Activated naive CD4-positive, alpha-beta T cell treated with Interleukin-2 at 50 U/mL for 16 hours (primary cell): ENCODE measurements at regions not wholly inside any gene's neighbourhood (a gene's known extent, or its start where the extent isn't known, plus 50 kb on each side); places are given as distances from the start of the nearest gene placed in this dataset.

ENCODE experiments used
- DNase-seq: peaks from one replicate; pipeline ENCODE4 v3.0.0-alpha.2; 2020

DNA sequence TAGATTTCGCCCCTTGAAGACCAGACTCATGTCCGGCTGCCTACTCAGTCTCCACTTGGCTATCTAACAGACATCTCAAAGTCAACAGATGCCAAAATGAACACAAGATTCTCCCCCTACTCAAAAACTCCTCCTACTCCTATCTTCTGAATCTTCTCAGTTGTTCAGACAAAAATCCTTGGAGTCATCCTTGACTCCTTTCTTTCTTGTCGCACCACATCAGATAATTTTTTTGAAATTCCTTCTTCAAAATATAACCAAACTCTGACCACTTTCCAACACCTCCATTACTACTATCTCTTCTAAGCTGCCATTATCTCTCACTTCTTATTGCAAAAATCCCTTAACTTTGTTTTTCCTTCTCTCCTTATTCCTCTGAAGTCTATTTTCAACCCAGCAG lies 141.9 kb upstream of the SLC7A14 start:
- DNase-seq = no peak

GRCh38 chr3:170726976-170727661 lies 141.2 kb upstream of the SLC7A14 start:
- DNase-seq = no peak

- no peak for DNase-seq
Observed at GRCh38 chr3:170725285-170725731, 139.4 kb upstream of the SLC7A14 start.

DNA sequence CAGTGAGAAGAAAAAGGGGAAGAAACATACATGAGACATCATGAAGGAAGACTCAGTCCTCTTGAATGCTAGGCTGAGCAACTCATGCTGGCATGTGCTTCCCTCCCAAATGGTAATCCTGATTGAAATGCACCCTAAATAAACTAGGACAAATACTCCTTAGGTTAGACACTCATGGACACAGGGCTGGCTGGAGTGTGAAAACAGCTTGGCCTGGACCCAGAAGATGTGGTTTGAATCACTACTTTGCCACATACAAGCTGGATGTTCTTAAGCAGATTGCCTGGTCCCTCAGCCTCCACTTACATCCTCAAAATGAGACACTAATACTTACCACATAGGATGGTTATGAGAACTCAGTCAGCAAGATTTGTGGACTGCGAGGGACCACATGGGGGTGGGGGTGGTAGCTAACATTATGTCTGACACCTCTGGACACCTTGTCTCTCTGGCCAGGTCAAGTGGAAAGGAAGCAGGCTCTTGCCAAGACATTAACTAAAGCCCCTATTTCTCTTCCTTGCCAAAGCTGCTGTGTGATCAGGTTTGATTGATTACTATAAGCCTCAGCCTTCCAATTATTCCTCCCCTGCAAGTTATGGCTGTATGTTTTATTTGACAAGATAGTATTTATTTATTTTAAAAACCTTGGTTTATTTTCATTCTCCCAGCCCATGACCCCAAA lies 138.9 kb upstream of the SLC7A14 start:
- no peak for DNase-seq

DNA sequence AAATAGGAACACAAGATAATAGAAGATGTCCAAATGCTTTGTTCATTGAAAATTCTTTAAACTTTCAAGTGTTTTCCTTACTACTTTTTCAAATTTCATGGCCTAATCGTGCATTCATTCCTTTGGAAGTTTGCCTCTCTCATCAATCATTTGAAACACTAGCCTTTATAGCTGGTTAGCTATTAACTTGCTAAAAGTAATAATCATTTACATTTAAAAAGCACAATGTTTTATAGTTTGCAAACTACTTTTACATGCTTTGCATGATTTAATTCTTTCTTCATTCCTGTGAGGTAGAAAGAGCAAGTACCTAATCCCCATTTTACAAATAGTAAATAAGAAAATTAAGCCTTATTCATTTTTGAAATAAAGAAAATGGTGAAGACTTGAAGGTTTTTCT lies 137.4 kb upstream of the SLC7A14 start:
- no peak for DNase-seq

- no peak for DNase-seq
Observed at GRCh38 chr3:170721563-170721962, 135.7 kb upstream of the SLC7A14 start.

GRCh38 chr3:170719300-170719699 lies 133.4 kb upstream of the SLC7A14 start:
- no peak for DNase-seq

DNA sequence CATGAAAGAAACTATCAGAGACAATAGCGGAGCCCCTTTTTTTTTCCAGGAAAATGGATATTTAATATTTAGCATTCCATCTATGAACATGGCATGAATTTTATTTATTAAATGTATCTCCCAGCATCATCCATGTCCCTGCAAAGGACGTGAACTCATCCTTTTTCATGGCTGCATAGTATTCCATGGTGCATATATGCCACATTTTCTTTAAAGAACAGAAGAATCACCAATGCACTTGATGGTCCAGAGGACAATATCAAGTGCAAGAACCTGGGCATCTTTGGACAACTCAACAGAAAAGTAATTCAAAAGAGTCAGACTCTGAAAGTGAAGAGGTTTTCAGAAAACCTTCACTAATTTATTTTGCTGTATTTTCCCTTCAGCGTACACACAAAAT lies 133.0 kb upstream of the SLC7A14 start:
- no peak for DNase-seq

- DNase-seq = no peak
Observed at GRCh38 chr3:170717410-170718402, 131.8 kb upstream of the SLC7A14 start.

DNA sequence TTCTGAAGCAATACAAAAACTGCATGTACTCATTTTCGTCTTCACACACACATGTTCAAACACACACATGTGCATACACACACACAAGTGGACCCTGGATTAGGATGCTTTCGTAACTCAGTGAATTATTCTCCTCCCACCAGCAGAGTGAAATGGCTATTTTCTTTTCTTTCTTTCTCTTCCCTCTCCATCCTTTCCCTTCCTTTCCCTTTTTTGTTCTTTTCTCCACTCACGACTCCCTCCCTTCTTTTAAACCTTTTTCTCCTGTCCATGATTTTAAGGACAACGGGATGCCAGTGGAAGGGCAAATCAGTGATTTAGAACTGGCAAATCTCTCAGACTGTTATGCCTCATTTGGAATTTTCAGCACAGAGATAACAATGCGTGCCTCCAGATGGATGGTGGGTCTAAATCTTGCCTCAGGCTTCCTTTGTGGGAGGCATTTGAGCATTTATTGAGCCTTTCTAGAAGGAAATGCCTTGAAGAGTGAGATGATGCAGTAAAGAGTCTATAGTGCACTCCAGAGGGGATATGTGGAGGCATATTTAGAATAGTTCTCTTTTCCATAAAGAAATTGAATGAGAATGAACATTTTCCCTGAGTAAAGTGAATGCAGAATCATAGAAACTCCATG lies 130.4 kb upstream of the SLC7A14 start:
- no peak for DNase-seq

DNA sequence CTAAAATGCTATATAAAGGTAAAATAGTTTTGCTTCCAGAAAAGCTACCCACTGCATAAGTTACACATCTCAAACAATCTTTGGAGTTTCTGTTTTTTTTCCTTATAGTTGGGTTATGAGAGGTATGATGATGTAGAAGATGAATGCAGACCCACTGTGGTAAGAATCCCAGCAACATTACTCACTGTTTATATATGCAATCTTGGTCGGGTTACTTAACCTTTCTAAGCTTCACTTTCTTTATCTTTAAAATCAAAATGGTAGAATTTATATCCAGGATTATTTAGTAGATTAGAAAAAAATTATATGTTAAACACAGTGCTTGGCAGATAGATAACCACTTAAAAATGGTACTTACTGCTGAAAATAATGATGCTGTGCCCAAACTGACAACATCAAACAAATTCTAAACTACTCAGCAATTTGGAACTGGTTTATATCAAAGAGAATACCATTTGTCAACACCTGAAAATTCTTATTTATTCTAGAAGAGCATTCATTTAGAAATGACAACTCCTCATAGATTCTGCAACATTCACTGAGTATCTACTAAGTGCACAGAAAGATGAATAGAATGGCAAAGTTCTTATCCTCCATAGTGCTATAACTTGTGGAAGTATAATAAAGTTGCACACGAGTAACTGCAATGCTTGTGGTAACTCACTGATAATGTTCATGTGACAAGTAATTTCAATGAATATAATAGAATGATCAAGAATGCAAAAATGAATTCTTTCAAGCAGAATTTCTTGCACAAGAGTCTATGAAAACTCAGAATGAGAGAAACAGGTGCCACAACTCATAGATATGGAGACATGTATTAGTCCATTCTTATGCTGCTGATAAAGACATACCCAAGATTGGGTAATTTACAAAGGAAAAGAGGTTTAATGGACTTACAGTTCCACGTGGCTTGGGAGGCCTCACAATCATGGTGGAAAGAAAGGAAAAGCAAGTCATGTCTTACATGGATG lies 129.0 kb upstream of the SLC7A14 start:
- no peak for DNase-seq

GRCh38 chr3:170714122-170714521 lies 128.2 kb upstream of the SLC7A14 start:
- no peak for DNase-seq

DNA sequence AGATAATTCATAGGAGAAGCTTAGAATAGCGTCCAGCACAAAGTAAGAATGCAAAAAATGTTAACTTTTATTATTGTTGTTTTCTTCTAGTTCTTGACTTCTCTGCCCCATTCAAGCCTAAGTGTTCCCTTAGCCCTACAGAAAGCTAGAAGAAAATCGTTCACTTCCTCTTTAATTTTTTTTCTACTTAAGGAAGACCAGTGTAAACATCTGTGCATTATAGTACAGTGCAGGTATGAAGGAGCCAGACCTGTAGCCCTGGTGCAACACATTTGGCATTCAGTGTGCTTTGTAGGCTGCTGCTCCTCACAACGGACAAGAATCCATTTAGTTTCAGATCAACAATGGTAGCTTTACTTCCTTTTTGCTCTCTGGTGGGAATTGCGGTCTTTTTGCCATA lies 127.8 kb upstream of the SLC7A14 start:
- DNase-seq = no peak

- DNase-seq = no peak
Observed at GRCh38 chr3:170712798-170713197, 126.9 kb upstream of the SLC7A14 start.

DNA sequence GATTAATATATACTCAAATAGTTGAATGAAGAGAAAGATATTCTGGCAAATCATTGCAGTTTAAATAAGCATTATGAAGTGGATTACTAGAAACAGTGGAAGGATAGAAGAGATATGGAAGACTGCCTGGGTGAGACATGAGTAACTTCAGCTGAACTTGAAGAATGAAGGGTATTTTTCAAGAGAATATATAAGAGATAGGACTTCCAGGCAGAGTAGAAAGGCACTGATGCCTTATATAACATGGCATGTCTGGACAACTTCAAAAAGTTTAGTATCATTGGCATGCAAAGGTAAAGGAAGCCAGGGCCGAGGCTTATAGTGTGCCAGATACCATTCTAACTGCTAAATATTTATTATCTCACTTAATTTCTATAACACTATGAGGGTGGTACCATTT lies 126.5 kb upstream of the SLC7A14 start:
- DNase-seq = no peak

DNA sequence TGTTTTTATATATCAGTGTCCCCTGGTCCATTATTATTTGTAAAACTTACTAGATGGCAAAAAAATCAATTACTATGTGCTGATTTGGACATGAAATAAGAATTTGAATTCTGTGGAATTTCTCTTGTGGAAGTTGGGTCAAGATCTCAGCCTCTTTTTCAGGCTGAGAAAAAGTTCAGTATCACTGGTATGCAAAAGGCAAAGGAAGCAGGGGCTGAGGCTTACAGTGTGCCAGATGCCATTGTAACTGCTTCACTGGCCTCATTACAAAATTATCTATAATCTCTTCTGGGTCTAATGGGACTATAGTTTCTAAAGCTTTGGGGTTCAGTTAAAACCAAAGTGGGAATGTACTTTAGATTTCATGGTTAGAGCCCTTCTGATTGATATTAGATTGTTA lies 125.9 kb upstream of the SLC7A14 start:
- no peak for DNase-seq

DNA sequence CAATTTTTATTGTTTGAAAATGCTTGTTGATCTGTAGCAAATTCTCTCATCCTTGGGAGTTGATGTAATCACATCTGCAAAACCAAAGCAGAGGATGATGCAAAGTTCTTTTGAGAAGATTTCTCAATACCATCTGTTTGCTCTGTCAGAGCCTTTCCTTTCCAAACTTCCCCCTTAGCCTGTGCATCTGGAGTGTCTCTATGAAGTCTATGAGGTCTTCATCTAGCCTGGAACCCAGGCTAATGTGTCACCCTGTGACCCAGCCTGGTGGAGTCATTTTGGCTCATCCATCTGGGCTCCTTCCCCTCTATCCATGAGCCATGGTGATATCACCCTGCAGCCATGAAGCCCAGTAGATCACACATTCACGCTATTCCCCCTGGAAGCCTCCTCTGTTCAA lies 123.2 kb upstream of the SLC7A14 start:
- no peak for DNase-seq

GRCh38 chr3:170707899-170708298 lies 122.0 kb upstream of the SLC7A14 start:
- DNase-seq = no peak

- no peak for DNase-seq
Observed at GRCh38 chr3:170705131-170705530, 119.3 kb upstream of the SLC7A14 start.

DNA sequence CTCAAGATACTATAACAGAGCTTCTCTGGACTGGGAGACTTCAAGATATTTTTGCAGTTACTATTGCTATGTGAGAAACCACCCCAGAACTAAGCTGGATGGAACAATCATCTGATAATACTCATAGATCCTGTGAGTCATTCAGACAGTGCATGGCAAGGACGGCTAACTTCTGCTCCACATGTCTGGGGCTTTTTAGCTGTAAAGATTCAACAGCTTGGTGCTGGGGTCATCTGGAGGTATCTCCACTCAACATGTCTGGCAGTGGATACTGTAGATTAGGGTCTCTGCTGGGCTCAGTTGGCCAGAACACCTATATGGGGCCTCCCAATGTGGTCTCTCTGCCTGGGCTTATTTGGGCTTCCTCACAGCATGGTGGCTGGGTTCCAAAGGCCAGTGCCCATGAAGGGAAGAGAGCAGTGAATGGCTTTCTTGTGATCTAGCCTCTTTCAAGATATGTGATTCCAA lies 117.3 kb upstream of the SLC7A14 start:
- no peak for DNase-seq
